DND-41 (cell line): ENCODE measurements at regions not wholly inside any gene's neighbourhood (a gene's known extent, or its start where the extent isn't known, plus 50 kb on each side); places are given as distances from the start of the nearest gene placed in this dataset.

Source experiments
- ATAC-seq: fragments of 200-7000 bp; cut with Tn5 transposase; 3 replicates; pipeline ENCODE4 v1.9.1; 2021; ENCODE audit warnings: low read depth; ENCODE audit not compliant: insufficient read depth
- DNase-seq: peaks from one replicate; pipeline ENCODE4 v3.0.0-alpha.2; 2020
- H2AFZ ChIP-seq: 2 replicates; pipeline ENCODE4 v1.6.0; 2012; ENCODE audit warnings: low read depth, low read length
- H3K27ac ChIP-seq: 2 replicates; pipeline ENCODE4 v1.5.1; 2012; ENCODE audit warnings: low read length, inconsistent platforms
- H3K27me3 ChIP-seq: fragments of 200-600 bp; sonication (generic); 2 replicates; pipeline ENCODE4 v1.6.0; 2012; ENCODE audit warnings: low read length, mild to moderate bottlenecking, inconsistent platforms; ENCODE audit not compliant: insufficient read depth, poor library complexity
- H3K36me3 ChIP-seq: 2 replicates; pipeline ENCODE4 v1.5.1; 2012; ENCODE audit warnings: low read length, inconsistent platforms; ENCODE audit not compliant: insufficient read depth
- H3K4me1 ChIP-seq: 2 replicates; pipeline ENCODE4 v1.5.1; 2012; ENCODE audit warnings: mild to moderate bottlenecking, low read length; ENCODE audit not compliant: insufficient read depth
- H3K4me2 ChIP-seq: 2 replicates; pipeline ENCODE4 v1.6.0; 2012; ENCODE audit warnings: mild to moderate bottlenecking, moderate library complexity, low read length, inconsistent platforms; ENCODE audit not compliant: insufficient read depth
- H3K4me3 ChIP-seq, 2 experiments: fragments of 200-600 bp in 1 of 2; shearing (Covaris generic) in 1 of 2; 2 replicates each; pipeline ENCODE4 v1.5.1; 2012 to 2016; ENCODE audit warnings: inconsistent platforms in 2 of 2, low read length in 2 of 2, mild to moderate bottlenecking in 2 of 2, low read depth in 1 of 2, moderate library complexity in 1 of 2
- H3K79me2 ChIP-seq: 2 replicates; pipeline ENCODE4 v1.6.0; 2012; ENCODE audit warnings: low read length, inconsistent platforms; ENCODE audit not compliant: insufficient read depth
- H3K9ac ChIP-seq: 2 replicates; pipeline ENCODE4 v1.6.0; 2012; ENCODE audit warnings: low read depth, mild to moderate bottlenecking, inconsistent platforms, low read length, moderate library complexity
- H3K9me3 ChIP-seq: 2 replicates; pipeline ENCODE4 v1.5.1; 2012; ENCODE audit warnings: low read length, moderate library complexity, mild to moderate bottlenecking, inconsistent platforms; ENCODE audit not compliant: insufficient read depth, severe bottlenecking
- H4K20me1 ChIP-seq: 2 replicates; pipeline ENCODE4 v1.6.0; 2012; ENCODE audit warnings: low read length; ENCODE audit not compliant: insufficient read depth
- CTCF ChIP-seq: IDR thresholded peaks from 2 replicates; pipeline ENCODE4 v1.5.1; 2012; ENCODE audit warnings: borderline replicate concordance, low read length, moderate library complexity, mild to moderate bottlenecking; ENCODE audit not compliant: poor library complexity, severe bottlenecking; ENCODE audit errors: extremely low read depth
- EZH2 ChIP-seq: IDR thresholded peaks from 3 replicates; pipeline ENCODE4 v1.6.1; 2012; ENCODE audit warnings: borderline replicate concordance, low read depth, mild to moderate bottlenecking, moderate library complexity, low read length, inconsistent platforms; ENCODE audit not compliant: severe bottlenecking

- Histone ChIP-seq H2AFZ (no peak overlapping the region), H3K27me3 (no peaks in the 10 kb centered on the region), H4K20me1 (no peaks in the 10 kb centered on the region), H3K4me2 (no peak overlapping the region), H3K9ac (no peak overlapping the region), H3K79me2 (no peaks in the 10 kb centered on the region), H3K9me3 (no peaks in the 10 kb centered on the region), H3K27ac (no peak overlapping the region), H3K4me1 (no peaks in the 10 kb centered on the region), H3K36me3 (no peaks in the 10 kb centered on the region), H3K4me3 (no peak overlapping the region)
- no peak for TF ChIP-seq EZH2
- TF ChIP-seq CTCF: no peak
- ATAC-seq (no peak), DNase-seq (no peak)
Measured at GRCh38 chr18:5051207-5051606, 145.8 kb downstream of the AKAIN1 start.

GRCh38 chr18:5049124-5049523, 147.9 kb downstream of the AKAIN1 start:
- ATAC-seq (no peak), DNase-seq (no peak)
- TF ChIP-seq CTCF (no peak), EZH2 (no peak)
- Histone ChIP-seq H3K79me2 (no peaks in the 10 kb centered on the region), H3K9ac (no peak overlapping the region), H3K9me3 (no peaks in the 10 kb centered on the region), H4K20me1 (no peaks in the 10 kb centered on the region), H3K4me1 (no peaks in the 10 kb centered on the region), H3K4me3 (no peak overlapping the region), H3K27me3 (no peaks in the 10 kb centered on the region), H3K4me2 (no peak overlapping the region), H3K36me3 (no peaks in the 10 kb centered on the region), H3K27ac (no peak overlapping the region), H2AFZ (no peak overlapping the region)

- H3K36me3 ChIP-seq: no peaks in the 10 kb centered on the region
- H3K79me2 ChIP-seq: no peaks in the 10 kb centered on the region
- H4K20me1 ChIP-seq: no peaks in the 10 kb centered on the region
- no peaks in the 10 kb centered on the region for H3K9me3 ChIP-seq
- no peak overlapping the region for H3K27ac ChIP-seq
- no peak overlapping the region for H3K4me2 ChIP-seq
- TF ChIP-seq EZH2 (no peak), CTCF (no peak)
- H3K4me3 ChIP-seq: no peak overlapping the region
- H2AFZ ChIP-seq: no peak overlapping the region
- H3K9ac ChIP-seq: no peak overlapping the region
- H3K4me1 ChIP-seq: no peaks in the 10 kb centered on the region
- DNase-seq (no peak), ATAC-seq (no peak)
- no peaks in the 10 kb centered on the region for H3K27me3 ChIP-seq
Measured at GRCh38 chr18:5040476-5040875, 156.6 kb downstream of the AKAIN1 start.

- no peaks in the 10 kb centered on the region for H3K36me3 ChIP-seq
- no peak for ATAC-seq
- H3K4me2 ChIP-seq: no peak overlapping the region
- no peak overlapping the region for H2AFZ ChIP-seq
- no peaks in the 10 kb centered on the region for H3K9me3 ChIP-seq
- H3K4me1 ChIP-seq: no peaks in the 10 kb centered on the region
- no peak overlapping the region for H3K4me3 ChIP-seq
- H3K27me3 ChIP-seq: no peaks in the 10 kb centered on the region
- no peaks in the 10 kb centered on the region for H4K20me1 ChIP-seq
- no peak for DNase-seq
- H3K79me2 ChIP-seq: no peaks in the 10 kb centered on the region
- no peak overlapping the region for H3K9ac ChIP-seq
- no peak overlapping the region for H3K27ac ChIP-seq
- TF ChIP-seq EZH2: no peak
- TF ChIP-seq CTCF: no peak
Measured at GRCh38 chr18:5036523-5036922, 160.5 kb downstream of the AKAIN1 start.
